ENCODE measurements at regions not wholly inside any gene's neighbourhood (a gene's known extent, or its start where the extent isn't known, plus 50 kb on each side); places are given as distances from the start of the nearest gene placed in this dataset.

DNA sequence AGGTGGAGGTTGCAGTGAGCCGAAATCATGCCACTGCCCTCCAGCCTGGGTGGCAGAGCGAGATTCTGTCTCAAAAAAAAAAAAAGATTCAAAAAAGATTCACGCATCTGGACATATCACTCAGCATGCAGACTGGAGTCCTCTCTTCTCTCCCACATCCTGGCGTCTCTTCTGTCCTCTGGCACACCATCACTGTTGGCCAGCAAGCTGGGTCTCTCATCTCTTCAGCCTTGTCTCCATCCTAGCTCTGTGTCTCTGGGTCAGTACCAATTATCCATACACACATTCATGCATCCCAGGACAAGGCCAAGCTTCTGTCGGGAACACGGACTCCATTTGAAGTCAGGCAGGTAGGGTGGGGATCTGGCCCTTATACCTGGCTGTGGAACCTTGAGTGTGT is 105.5 kb upstream of the MAP1LC3B2 start:
- DNase-seq = no peak
- Histone ChIP-seq H3K4me1 (ENCODE audit: control insufficient read depth in 2 of 2, insufficient read depth in 2 of 2, low read length in 2 of 2) (peaks cover 15 to 22% of the 10 kb centered on the region in 2 donors), H3K27ac (ENCODE audit: low read length in 2 of 2) (no peak overlapping the region), H3K79me2 (ENCODE audit: control insufficient read depth, insufficient read depth, low read length) (no peaks in the 10 kb centered on the region), H2AFZ (ENCODE audit: insufficient read depth, low read depth, low read length, poor library complexity, severe bottlenecking) (no peak overlapping the region), H4K20me1 (ENCODE audit: control insufficient read depth, insufficient read depth, low read length, poor library complexity, severe bottlenecking) (no peaks in the 10 kb centered on the region), H3K9me3 (ENCODE audit: control extremely low read depth in 1 of 3, control insufficient read depth in 2 of 3, insufficient read depth in 1 of 3, low read length in 2 of 3) (peaks cover 0 to 6% (median 0%) of the 10 kb centered on the region in 3 donors), H3K9ac (ENCODE audit: low read length) (no peak overlapping the region), H3K27me3 (replicated peaks in 1 of 4; ENCODE audit: control extremely low read depth in 1 of 4, control insufficient read depth in 3 of 4, insufficient read depth in 4 of 4, low read length in 3 of 4) (peaks cover 0 to 8% (median 0%) of the 10 kb centered on the region in 4 experiments), H3K36me3 (replicated peaks in 1 of 2; ENCODE audit: control extremely low read depth in 1 of 2, control insufficient read depth in 1 of 2, extremely low read depth in 1 of 2, insufficient read depth in 2 of 2, low read length in 1 of 2) (no peaks in the 10 kb centered on the region), H3K4me2 (replicated peaks; ENCODE audit: low read depth, low read length, poor library complexity, severe bottlenecking) (peak overlapping the region; percentile 53), H3K4me3 (ENCODE audit: control extremely low read depth in 1 of 5, extremely low read depth in 1 of 5, insufficient read depth in 1 of 5, low read depth in 2 of 5, low read length in 4 of 5) (no peak overlapping the region)
- peaks cover 29% of the 10 kb centered on the region for H3K4me1 Mint-ChIP-seq
- no peak for ATAC-seq (ENCODE audit: low read depth)
- CTCF ChIA-PET = interaction anchor here (0.6 to 0.9 kb wide), 2 partner anchors 310 to 392 kb away, joined by 3 to 4 read pairs; no protein-coding TSS in a partner anchor
- POLR2A ChIA-PET = interaction anchor here (0.6 kb wide), 2 partner anchors 24 to 36 kb away, joined by 3 to 6 read pairs; no protein-coding TSS in a partner anchor
- WGBS (ENCODE audit: insufficient coverage) = 100% methylated on average over 5 of the region's 6 CpGs
- TF ChIP-seq, protein P1, sequence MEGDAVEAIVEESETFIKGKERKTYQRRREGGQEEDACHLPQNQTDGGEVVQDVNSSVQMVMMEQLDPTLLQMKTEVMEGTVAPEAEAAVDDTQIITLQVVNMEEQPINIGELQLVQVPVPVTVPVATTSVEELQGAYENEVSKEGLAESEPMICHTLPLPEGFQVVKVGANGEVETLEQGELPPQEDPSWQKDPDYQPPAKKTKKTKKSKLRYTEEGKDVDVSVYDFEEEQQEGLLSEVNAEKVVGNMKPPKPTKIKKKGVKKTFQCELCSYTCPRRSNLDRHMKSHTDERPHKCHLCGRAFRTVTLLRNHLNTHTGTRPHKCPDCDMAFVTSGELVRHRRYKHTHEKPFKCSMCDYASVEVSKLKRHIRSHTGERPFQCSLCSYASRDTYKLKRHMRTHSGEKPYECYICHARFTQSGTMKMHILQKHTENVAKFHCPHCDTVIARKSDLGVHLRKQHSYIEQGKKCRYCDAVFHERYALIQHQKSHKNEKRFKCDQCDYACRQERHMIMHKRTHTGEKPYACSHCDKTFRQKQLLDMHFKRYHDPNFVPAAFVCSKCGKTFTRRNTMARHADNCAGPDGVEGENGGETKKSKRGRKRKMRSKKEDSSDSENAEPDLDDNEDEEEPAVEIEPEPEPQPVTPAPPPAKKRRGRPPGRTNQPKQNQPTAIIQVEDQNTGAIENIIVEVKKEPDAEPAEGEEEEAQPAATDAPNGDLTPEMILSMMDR (IDR thresholded peaks at IDR 0.05) = no peak
- TF ChIP-seq EZH2 (IDR thresholded peaks at IDR 0.05; ENCODE audit: borderline replicate concordance, insufficient read depth, low read depth, low read length, poor library complexity, severe bottlenecking) = no peak
- intact Hi-C loops (cut with micrococcal nuclease) = no loop called here
- H3K9me3 Mint-ChIP-seq (ENCODE audit: insufficient read depth) = no peaks in the 10 kb centered on the region
- peaks cover 6% of the 10 kb centered on the region for H3K27me3 Mint-ChIP-seq
- no peak overlapping the region for H3K27ac Mint-ChIP-seq
- no peak overlapping the region for H3K4me3 Mint-ChIP-seq

GRCh38 chr12:116454076-116454475 is 105.1 kb upstream of the MAP1LC3B2 start:
- ATAC-seq (ENCODE audit: low read depth) (no peak), DNase-seq (no peak)
- intact Hi-C loops (cut with micrococcal nuclease) = no loop called here
- Mint-ChIP-seq H3K9me3 (ENCODE audit: insufficient read depth) (no peaks in the 10 kb centered on the region), H3K4me1 (peaks cover 34% of the 10 kb centered on the region), H3K27me3 (peaks cover 6% of the 10 kb centered on the region), H3K27ac (no peak overlapping the region), H3K4me3 (no peak overlapping the region)
- Histone ChIP-seq H3K27me3 (replicated peaks in 1 of 4; ENCODE audit: control extremely low read depth in 1 of 4, control insufficient read depth in 3 of 4, insufficient read depth in 4 of 4, low read length in 3 of 4) (peaks cover 0 to 8% (median 0%) of the 10 kb centered on the region in 4 experiments), H2AFZ (ENCODE audit: insufficient read depth, low read depth, low read length, poor library complexity, severe bottlenecking) (no peak overlapping the region), H4K20me1 (ENCODE audit: control insufficient read depth, insufficient read depth, low read length, poor library complexity, severe bottlenecking) (no peaks in the 10 kb centered on the region), H3K4me3 (ENCODE audit: control extremely low read depth in 1 of 5, extremely low read depth in 1 of 5, insufficient read depth in 1 of 5, low read depth in 2 of 5, low read length in 4 of 5) (no peak overlapping the region), H3K79me2 (ENCODE audit: control insufficient read depth, insufficient read depth, low read length) (no peaks in the 10 kb centered on the region), H3K9me3 (ENCODE audit: control extremely low read depth in 1 of 3, control insufficient read depth in 2 of 3, insufficient read depth in 1 of 3, low read length in 2 of 3) (peaks cover 0 to 11% (median 0%) of the 10 kb centered on the region in 3 donors), H3K9ac (ENCODE audit: low read length) (no peak overlapping the region), H3K27ac (ENCODE audit: low read length in 2 of 2) (no peak overlapping the region), H3K36me3 (replicated peaks in 1 of 2; ENCODE audit: control extremely low read depth in 1 of 2, control insufficient read depth in 1 of 2, extremely low read depth in 1 of 2, insufficient read depth in 2 of 2, low read length in 1 of 2) (no peaks in the 10 kb centered on the region), H3K4me1 (ENCODE audit: control insufficient read depth in 2 of 2, insufficient read depth in 2 of 2, low read length in 2 of 2) (peaks cover 19 to 26% of the 10 kb centered on the region in 2 donors), H3K4me2 (replicated peaks; ENCODE audit: low read depth, low read length, poor library complexity, severe bottlenecking) (no peak overlapping the region)
- TF ChIP-seq EZH2 (IDR thresholded peaks at IDR 0.05; ENCODE audit: borderline replicate concordance, insufficient read depth, low read depth, low read length, poor library complexity, severe bottlenecking) = no peak
- TF ChIP-seq, protein P1 (IDR thresholded peaks at IDR 0.05) = no peak
- CTCF ChIA-PET = interaction anchor here (0.6 to 0.9 kb wide), 2 partner anchors 311 to 392 kb away, joined by 3 to 4 read pairs; no protein-coding TSS in a partner anchor
- 100% methylated on average over 2 of the region's 6 CpGs for WGBS (ENCODE audit: insufficient coverage)
- POLR2A ChIA-PET = interaction anchor here (0.6 kb wide), 1 partner anchor 36 kb away, joined by 6 read pairs; no protein-coding TSS in a partner anchor

Data from B cell (primary cell).